ENCODE measurements at regions not wholly inside any gene's neighbourhood (a gene's known extent, or its start where the extent isn't known, plus 50 kb on each side); places are given as distances from the start of the nearest gene placed in this dataset.

DNA sequence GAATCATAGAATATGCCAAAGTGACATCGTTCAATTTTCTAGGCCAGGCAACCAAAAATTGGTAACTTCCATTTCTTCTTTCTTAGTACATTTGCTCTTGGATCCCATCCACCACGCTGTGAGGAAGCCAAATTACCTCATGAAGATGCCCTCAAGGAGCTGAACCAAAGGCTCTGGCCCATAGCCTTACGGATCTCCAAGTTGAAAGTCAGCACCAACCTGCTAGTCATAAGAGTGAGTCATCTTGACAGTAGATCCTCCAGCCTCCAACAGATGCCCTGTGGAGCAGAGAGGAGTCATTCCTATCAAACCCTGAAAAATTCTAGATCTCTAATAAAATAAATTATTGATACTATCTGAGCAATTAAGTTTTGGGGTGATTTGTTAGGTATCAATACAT, 322.5 kb upstream of the COL8A1 start:
- no peak for FAIRE-seq

DNA sequence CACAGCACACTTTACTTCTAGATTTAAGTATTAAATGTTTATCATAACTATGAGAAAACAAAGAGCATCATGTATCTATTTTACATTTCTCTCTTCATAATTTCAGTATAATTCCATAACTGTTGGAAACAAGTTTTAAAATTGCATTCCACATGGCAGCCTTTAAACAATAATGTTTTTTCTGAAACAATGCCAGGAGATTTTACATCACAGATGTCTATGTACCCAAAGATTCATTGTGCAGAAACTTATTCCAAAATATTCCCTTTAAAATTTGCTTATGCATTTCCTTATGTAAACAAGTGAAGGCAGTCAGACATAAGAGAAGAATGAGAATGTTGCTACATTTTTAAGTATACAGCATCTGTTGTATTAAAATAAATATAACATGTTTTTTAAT, 324.9 kb upstream of the COL8A1 start:
- Histone ChIP-seq H3K4me3 (replicated peaks in 1 of 3; ENCODE audit: insufficient read depth in 1 of 3, low read depth in 2 of 3, low read length in 3 of 3) (no peak overlapping the region), H3K4me1 (ENCODE audit: insufficient read depth, low read length) (no peaks in the 10 kb centered on the region), H3K4me2 (ENCODE audit: low read depth, low read length) (no peak overlapping the region), H3K79me2 (ENCODE audit: insufficient read depth, low read length) (no peaks in the 10 kb centered on the region), H2AFZ (ENCODE audit: low read length) (no peak overlapping the region), H3K9ac (ENCODE audit: insufficient read depth, low read depth, low read length) (no peak overlapping the region), H3K27ac (ENCODE audit: extremely low read length, insufficient read depth, low read length) (no peak overlapping the region), H3K27me3 (ENCODE audit: control insufficient read depth in 1 of 2, insufficient read depth in 2 of 2, low read length in 2 of 2) (no peaks in the 10 kb centered on the region), H4K20me1 (ENCODE audit: insufficient read depth, low read length) (no peaks in the 10 kb centered on the region), H3K36me3 (replicated peaks in 1 of 2; ENCODE audit: control insufficient read depth in 1 of 2, insufficient read depth in 2 of 2, low read length in 2 of 2) (no peaks in the 10 kb centered on the region), H3K9me3 (ENCODE audit: low read length) (peaks cover 6% of the 10 kb centered on the region; the same call in 1 of the 2 replicates)
- no TSS peak for BruUV-seq (replicated peaks)
- no peak for FAIRE-seq
- intact Hi-C loops (cut with micrococcal nuclease; ENCODE audit: unreplicated experiment): no loop called here
- TF ChIP-seq ZMYM2 (CRISPR knock-in tag; IDR thresholded peaks at IDR 0.05): no peak
- no peak for TF ChIP-seq SMARCC2 (IDR thresholded peaks at IDR 0.05)
- TF ChIP-seq ZNF557 (CRISPR knock-in tag; IDR thresholded peaks at IDR 0.05): no peak
- TF ChIP-seq HHEX (CRISPR knock-in tag; IDR thresholded peaks at IDR 0.05): no peak
- no peak for TF ChIP-seq ZBTB7B (CRISPR knock-in tag; IDR thresholded peaks at IDR 0.05)
- no peak for TF ChIP-seq HOXA5 (CRISPR knock-in tag; IDR thresholded peaks at IDR 0.05)
- no peak for TF ChIP-seq ZNF468 (CRISPR knock-in tag; IDR thresholded peaks at IDR 0.05)
- TF ChIP-seq, protein P1, sequence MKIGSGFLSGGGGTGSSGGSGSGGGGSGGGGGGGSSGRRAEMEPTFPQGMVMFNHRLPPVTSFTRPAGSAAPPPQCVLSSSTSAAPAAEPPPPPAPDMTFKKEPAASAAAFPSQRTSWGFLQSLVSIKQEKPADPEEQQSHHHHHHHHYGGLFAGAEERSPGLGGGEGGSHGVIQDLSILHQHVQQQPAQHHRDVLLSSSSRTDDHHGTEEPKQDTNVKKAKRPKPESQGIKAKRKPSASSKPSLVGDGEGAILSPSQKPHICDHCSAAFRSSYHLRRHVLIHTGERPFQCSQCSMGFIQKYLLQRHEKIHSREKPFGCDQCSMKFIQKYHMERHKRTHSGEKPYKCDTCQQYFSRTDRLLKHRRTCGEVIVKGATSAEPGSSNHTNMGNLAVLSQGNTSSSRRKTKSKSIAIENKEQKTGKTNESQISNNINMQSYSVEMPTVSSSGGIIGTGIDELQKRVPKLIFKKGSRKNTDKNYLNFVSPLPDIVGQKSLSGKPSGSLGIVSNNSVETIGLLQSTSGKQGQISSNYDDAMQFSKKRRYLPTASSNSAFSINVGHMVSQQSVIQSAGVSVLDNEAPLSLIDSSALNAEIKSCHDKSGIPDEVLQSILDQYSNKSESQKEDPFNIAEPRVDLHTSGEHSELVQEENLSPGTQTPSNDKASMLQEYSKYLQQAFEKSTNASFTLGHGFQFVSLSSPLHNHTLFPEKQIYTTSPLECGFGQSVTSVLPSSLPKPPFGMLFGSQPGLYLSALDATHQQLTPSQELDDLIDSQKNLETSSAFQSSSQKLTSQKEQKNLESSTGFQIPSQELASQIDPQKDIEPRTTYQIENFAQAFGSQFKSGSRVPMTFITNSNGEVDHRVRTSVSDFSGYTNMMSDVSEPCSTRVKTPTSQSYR (CRISPR knock-in tag; IDR thresholded peaks at IDR 0.05; ENCODE audit: borderline replicate concordance): no peak
- TF ChIP-seq MED8 (CRISPR knock-in tag; IDR thresholded peaks at IDR 0.05; ENCODE audit: insufficient replicate concordance): no peak
- TF ChIP-seq GTF2F1 (IDR thresholded peaks at IDR 0.05; ENCODE audit: low read length): no peak
- no peak for TF ChIP-seq ZNF878 (CRISPR knock-in tag; IDR thresholded peaks at IDR 0.05)
- no peak for TF ChIP-seq ZNF263 (CRISPR knock-in tag; IDR thresholded peaks at IDR 0.05)
- TF ChIP-seq, protein P2, sequence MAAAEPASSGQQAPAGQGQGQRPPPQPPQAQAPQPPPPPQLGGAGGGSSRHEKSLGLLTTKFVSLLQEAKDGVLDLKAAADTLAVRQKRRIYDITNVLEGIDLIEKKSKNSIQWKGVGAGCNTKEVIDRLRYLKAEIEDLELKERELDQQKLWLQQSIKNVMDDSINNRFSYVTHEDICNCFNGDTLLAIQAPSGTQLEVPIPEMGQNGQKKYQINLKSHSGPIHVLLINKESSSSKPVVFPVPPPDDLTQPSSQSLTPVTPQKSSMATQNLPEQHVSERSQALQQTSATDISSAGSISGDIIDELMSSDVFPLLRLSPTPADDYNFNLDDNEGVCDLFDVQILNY (CRISPR knock-in tag; conservative IDR thresholded peaks at IDR 0.05): no peak
- TF ChIP-seq NR2F6 (IDR thresholded peaks at IDR 0.05): no peak
- TF ChIP-seq NR2F6 (CRISPR knock-in tag; IDR thresholded peaks at IDR 0.05): no peak
- TF ChIP-seq CHD4 (IDR thresholded peaks at IDR 0.05; ENCODE audit: borderline replicate concordance, low read length): no peak
- TF ChIP-seq ZSCAN30 (CRISPR knock-in tag; IDR thresholded peaks at IDR 0.05): no peak
- TF ChIP-seq RFX5 (IDR thresholded peaks at IDR 0.05; ENCODE audit: low read depth, low read length): no peak
- TF ChIP-seq GLI4 (CRISPR knock-in tag; IDR thresholded peaks at IDR 0.05; ENCODE audit: borderline replicate concordance): no peak
- CTCF ChIA-PET (ENCODE audit: low intra/inter-chr PET ratio, low total read pairs): no interaction called here
- DNase-seq (ENCODE audit: low spot score): no peak
- in situ Hi-C loops (cut with HindIII; ENCODE audit: extremely low pct_ligation_motif_present, low pct_unique_long_range_greater_than_20kb): no loop called here
- ATAC-seq: no peak
- POLR2A ChIA-PET: no interaction called here

More for the DNA sequence above, 322.5 kb upstream of the COL8A1 start:
- in situ Hi-C loops (cut with HindIII; ENCODE audit: extremely low pct_ligation_motif_present, low pct_unique_long_range_greater_than_20kb): no loop called here
- no peaks in the 10 kb centered on the region for H3K79me2 ChIP-seq (ENCODE audit: insufficient read depth, low read length)
- H3K27me3 ChIP-seq (ENCODE audit: control insufficient read depth in 1 of 2, insufficient read depth in 2 of 2, low read length in 2 of 2): no peaks in the 10 kb centered on the region
- POLR2A ChIA-PET: no interaction called here
- H3K27ac ChIP-seq (ENCODE audit: extremely low read length, insufficient read depth, low read length): no peak overlapping the region
- no TSS peak for BruUV-seq (replicated peaks)
- H4K20me1 ChIP-seq (ENCODE audit: insufficient read depth, low read length): no peaks in the 10 kb centered on the region
- DNase-seq (ENCODE audit: low spot score) (no peak), ATAC-seq (no peak)
- H3K4me1 ChIP-seq (ENCODE audit: insufficient read depth, low read length): no peaks in the 10 kb centered on the region
- 0% methylated on average over 3 of the region's 3 CpGs for WGBS (ENCODE audit: low lambda C conversion rate)
- intact Hi-C loops (cut with micrococcal nuclease; ENCODE audit: unreplicated experiment): no loop called here
- H3K9ac ChIP-seq (ENCODE audit: insufficient read depth, low read depth, low read length): no peak overlapping the region
- H3K36me3 ChIP-seq (replicated peaks in 1 of 2; ENCODE audit: control insufficient read depth in 1 of 2, insufficient read depth in 2 of 2, low read length in 2 of 2): no peaks in the 10 kb centered on the region
- no peaks in the 10 kb centered on the region for H3K9me3 ChIP-seq (ENCODE audit: low read length)
- TF ChIP-seq GATA4 (IDR thresholded peaks at IDR 0.05; ENCODE audit: borderline replicate concordance, low read depth) (no peak), MZF1 (CRISPR knock-in tag; IDR thresholded peaks at IDR 0.05; ENCODE audit: borderline replicate concordance) (no peak)
- H3K4me3 ChIP-seq (replicated peaks in 1 of 3; ENCODE audit: insufficient read depth in 1 of 3, low read depth in 2 of 3, low read length in 3 of 3): no peak overlapping the region
- no peak overlapping the region for H3K4me2 ChIP-seq (ENCODE audit: low read depth, low read length)
- no peak overlapping the region for H2AFZ ChIP-seq (ENCODE audit: low read length)
- CTCF ChIA-PET (ENCODE audit: low intra/inter-chr PET ratio, low total read pairs): no interaction called here

All from HepG2 (cell line).